HCT116 (cell line): ENCODE measurements at regions not wholly inside any gene's neighbourhood (a gene's known extent, or its start where the extent isn't known, plus 50 kb on each side); places are given as distances from the start of the nearest gene placed in this dataset.

Experiments
- CEBPB ChIP-seq: IDR thresholded peaks from 2 replicates; pipeline ENCODE4 v1.6.1; 2012; ENCODE audit warnings: low read depth
- EZH2 ChIP-seq: fragments of 200-600 bp; sonication (generic); IDR thresholded peaks from 2 replicates; pipeline ENCODE4 v1.6.1; 2017; ENCODE audit warnings: antibody characterized with exemption, mixed run types
- POLR2A ChIP-seq: IDR thresholded peaks from 2 replicates; pipeline ENCODE4 v1.7.0; 2011; ENCODE audit warnings: borderline replicate concordance; ENCODE audit not compliant: insufficient read depth, insufficient read length; ENCODE audit errors: extremely low read depth
- POLR2AphosphoS5 ChIP-seq: IDR thresholded peaks from 2 replicates; pipeline ENCODE4 v1.6.1; 2011; ENCODE audit warnings: mild to moderate bottlenecking, low read depth, low read length, moderate library complexity
- RAD21 ChIP-seq: IDR thresholded peaks from 2 replicates; pipeline ENCODE4 v1.6.1; 2012; ENCODE audit warnings: low read depth, mild to moderate bottlenecking
- SRF ChIP-seq: IDR thresholded peaks from 2 replicates; pipeline ENCODE4 v1.6.1; 2012; ENCODE audit warnings: low read depth
- TCF7L2 ChIP-seq: IDR thresholded peaks from 2 replicates; pipeline ENCODE4 v1.7.0; 2011; ENCODE audit warnings: borderline replicate concordance, inconsistent platforms; ENCODE audit not compliant: insufficient read depth, insufficient read length; ENCODE audit errors: extremely low read depth
- YY1 ChIP-seq: IDR thresholded peaks from 2 replicates; pipeline ENCODE4 v1.6.1; 2011; ENCODE audit warnings: low read length, low read depth, moderate library complexity, mild to moderate bottlenecking; ENCODE audit not compliant: insufficient replicate concordance; ENCODE audit errors: extremely low read depth
- TF ChIP-seq, protein P1 (sequence below), 3 experiments: fragments of 200-600 bp in 1 of 3; sonication (generic) in 1 of 3; IDR thresholded peaks in 2 of 3; conservative IDR thresholded peaks in 1 of 3; 2 replicates each; pipeline ENCODE4 v1.5.1; 2012 to 2017; ENCODE audit warnings: low read depth in 2 of 3, low read length in 2 of 3, antibody characterized with exemption in 1 of 3, borderline replicate concordance in 1 of 3, control low read depth in 1 of 3, mild to moderate bottlenecking in 1 of 3, mixed read lengths in 1 of 3, mixed run types in 1 of 3, moderate library complexity in 1 of 3; ENCODE audit not compliant: insufficient read depth in 1 of 3
- TF ChIP-seq, protein P2 (sequence below): IDR thresholded peaks from 2 replicates; pipeline ENCODE4 v1.6.1; 2012
- TF ChIP-seq, protein P3 (sequence below): IDR thresholded peaks from 2 replicates; pipeline ENCODE4 v1.6.1; 2011; ENCODE audit warnings: mild to moderate bottlenecking, low read length, moderate library complexity; ENCODE audit not compliant: insufficient replicate concordance; ENCODE audit errors: extremely low read depth

DNA sequence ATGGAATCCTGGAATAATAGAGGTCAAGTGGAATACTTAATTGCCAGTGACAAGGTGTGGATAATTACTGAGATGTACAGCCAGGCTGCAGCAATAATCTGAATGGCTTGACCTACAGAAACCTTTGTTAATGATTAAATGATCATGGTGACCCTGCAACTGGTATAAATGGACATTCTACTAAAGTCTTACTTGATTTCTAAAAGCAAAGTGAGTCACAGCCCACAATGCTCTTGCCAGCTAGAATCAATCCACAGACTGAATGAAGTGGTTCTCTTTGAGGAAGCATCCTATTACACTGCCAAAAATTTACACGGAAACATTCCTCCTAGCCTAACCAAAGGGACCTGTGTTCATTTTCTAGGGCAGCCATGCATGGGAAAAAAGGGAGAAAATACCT is 518.5 kb downstream of the SOX5 start:
- TF ChIP-seq, protein P1, sequence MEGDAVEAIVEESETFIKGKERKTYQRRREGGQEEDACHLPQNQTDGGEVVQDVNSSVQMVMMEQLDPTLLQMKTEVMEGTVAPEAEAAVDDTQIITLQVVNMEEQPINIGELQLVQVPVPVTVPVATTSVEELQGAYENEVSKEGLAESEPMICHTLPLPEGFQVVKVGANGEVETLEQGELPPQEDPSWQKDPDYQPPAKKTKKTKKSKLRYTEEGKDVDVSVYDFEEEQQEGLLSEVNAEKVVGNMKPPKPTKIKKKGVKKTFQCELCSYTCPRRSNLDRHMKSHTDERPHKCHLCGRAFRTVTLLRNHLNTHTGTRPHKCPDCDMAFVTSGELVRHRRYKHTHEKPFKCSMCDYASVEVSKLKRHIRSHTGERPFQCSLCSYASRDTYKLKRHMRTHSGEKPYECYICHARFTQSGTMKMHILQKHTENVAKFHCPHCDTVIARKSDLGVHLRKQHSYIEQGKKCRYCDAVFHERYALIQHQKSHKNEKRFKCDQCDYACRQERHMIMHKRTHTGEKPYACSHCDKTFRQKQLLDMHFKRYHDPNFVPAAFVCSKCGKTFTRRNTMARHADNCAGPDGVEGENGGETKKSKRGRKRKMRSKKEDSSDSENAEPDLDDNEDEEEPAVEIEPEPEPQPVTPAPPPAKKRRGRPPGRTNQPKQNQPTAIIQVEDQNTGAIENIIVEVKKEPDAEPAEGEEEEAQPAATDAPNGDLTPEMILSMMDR (IDR thresholded peaks at IDR 0.05 in 2 of 3, conservative IDR thresholded peaks at IDR 0.05 in 1 of 3; ENCODE audit: borderline replicate concordance in 1 of 3, insufficient read depth in 1 of 3, low read depth in 2 of 3, low read length in 2 of 3): no peak
- no peak for TF ChIP-seq RAD21
- TF ChIP-seq POLR2A: no peak
- TF ChIP-seq POLR2AphosphoS5: no peak
- TF ChIP-seq SRF: no peak
- TF ChIP-seq TCF7L2: no peak
- no peak for TF ChIP-seq EZH2
- TF ChIP-seq, protein P2, sequence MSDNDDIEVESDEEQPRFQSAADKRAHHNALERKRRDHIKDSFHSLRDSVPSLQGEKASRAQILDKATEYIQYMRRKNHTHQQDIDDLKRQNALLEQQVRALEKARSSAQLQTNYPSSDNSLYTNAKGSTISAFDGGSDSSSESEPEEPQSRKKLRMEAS: no peak
- TF ChIP-seq CEBPB: no peak
- TF ChIP-seq, protein P3, sequence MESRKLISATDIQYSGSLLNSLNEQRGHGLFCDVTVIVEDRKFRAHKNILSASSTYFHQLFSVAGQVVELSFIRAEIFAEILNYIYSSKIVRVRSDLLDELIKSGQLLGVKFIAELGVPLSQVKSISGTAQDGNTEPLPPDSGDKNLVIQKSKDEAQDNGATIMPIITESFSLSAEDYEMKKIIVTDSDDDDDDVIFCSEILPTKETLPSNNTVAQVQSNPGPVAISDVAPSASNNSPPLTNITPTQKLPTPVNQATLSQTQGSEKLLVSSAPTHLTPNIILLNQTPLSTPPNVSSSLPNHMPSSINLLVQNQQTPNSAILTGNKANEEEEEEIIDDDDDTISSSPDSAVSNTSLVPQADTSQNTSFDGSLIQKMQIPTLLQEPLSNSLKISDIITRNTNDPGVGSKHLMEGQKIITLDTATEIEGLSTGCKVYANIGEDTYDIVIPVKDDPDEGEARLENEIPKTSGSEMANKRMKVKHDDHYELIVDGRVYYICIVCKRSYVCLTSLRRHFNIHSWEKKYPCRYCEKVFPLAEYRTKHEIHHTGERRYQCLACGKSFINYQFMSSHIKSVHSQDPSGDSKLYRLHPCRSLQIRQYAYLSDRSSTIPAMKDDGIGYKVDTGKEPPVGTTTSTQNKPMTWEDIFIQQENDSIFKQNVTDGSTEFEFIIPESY: no peak
- TF ChIP-seq YY1: no peak
